ENCODE measurements at regions not wholly inside any gene's neighbourhood (a gene's known extent, or its start where the extent isn't known, plus 50 kb on each side); places are given as distances from the start of the nearest gene placed in this dataset.

GRCh38 chr12:13713556-13714410 is 267.6 kb downstream of the GRIN2B start:
- Mint-ChIP-seq H3K27ac (no peak overlapping the region), H3K9me3 (peaks cover 0 to 2% of the 10 kb centered on the region in 2 donors), H3K4me1 (no peaks in the 10 kb centered on the region), H3K27me3 (peaks cover 6 to 7% of the 10 kb centered on the region in 2 donors), H3K36me3 (no peaks in the 10 kb centered on the region), H3K4me3 (no peak overlapping the region)
- DNase-seq (no peak), ATAC-seq (replicated peaks) (no peak)

DNA sequence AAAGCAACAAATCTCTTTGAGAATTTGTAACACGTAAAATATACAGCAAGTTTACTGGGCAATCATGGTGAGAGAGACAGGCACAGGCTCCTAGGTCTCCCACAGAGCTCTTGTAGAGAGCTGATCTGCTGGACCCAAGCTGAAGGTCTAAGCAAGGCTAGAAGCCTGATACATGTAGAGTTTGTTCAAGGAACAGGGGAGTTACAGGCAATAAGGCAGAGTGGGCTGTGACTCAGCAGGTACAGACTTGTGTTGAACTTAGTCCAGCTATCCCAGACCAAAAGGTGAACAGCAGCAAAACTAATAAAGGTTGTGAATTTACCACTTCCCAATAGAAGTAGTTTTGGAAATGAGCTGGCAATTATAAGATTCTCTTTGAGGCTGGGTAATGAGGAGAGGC is 273.6 kb downstream of the GRIN2B start:
- Mint-ChIP-seq H3K4me1 (no peaks in the 10 kb centered on the region), H3K27me3 (peaks cover 19 to 25% of the 10 kb centered on the region in 2 donors), H3K27ac (no peak overlapping the region), H3K4me3 (no peak overlapping the region), H3K9me3 (no peaks in the 10 kb centered on the region), H3K36me3 (no peaks in the 10 kb centered on the region)
- ATAC-seq (replicated peaks) (no peak), DNase-seq (no peak)

DNA sequence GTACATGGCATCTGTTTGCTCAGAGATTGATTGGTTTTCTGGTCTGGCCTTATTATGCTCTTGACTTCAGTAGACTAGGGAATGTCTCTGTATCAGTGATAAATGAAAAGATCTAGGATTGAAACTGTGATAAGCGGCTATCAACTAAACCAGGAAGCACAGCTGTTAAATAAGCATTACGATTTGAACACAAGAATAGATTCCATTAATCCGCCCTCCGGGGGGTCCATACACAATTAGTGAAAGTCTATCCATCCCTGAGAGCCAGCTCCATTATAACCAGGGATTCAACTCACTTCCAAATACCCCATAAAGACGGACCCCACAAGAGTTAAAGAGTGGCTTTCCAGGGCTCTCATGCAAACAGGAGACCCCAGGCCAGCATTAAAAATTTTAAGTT is 279.0 kb downstream of the GRIN2B start:
- no peaks in the 10 kb centered on the region for H3K36me3 Mint-ChIP-seq
- H3K4me1 Mint-ChIP-seq = no peaks in the 10 kb centered on the region
- H3K27me3 Mint-ChIP-seq = peaks cover 35 to 41% of the 10 kb centered on the region in 2 donors
- H3K27ac Mint-ChIP-seq = no peak overlapping the region
- no peak overlapping the region for H3K4me3 Mint-ChIP-seq
- ATAC-seq (replicated peaks) (no peak), DNase-seq (no peak)
- H3K9me3 Mint-ChIP-seq = no peaks in the 10 kb centered on the region

DNA sequence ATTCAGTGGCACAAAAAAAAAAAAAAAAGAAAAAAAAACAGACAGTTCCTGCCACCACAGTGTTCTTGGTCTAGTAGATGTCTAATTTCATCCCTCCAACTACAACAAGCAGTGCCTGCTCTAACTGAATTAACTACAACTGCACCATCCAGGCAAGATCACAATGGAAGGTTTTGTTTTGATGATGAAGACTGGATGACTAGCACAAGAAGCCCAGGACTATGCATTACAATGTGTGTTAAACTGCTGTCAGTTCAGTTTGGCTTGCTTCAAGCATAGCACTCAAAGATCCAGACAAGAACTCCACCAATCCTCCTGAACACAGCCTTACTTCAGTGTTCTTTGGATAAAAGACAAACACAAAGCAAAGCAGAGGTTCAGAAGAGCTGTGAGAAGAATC is 279.9 kb downstream of the GRIN2B start:
- Mint-ChIP-seq H3K27ac (no peak overlapping the region), H3K36me3 (no peaks in the 10 kb centered on the region), H3K4me1 (no peaks in the 10 kb centered on the region), H3K9me3 (no peaks in the 10 kb centered on the region), H3K4me3 (no peak overlapping the region), H3K27me3 (peaks cover 29 to 40% of the 10 kb centered on the region in 2 donors)
- DNase-seq (no peak), ATAC-seq (replicated peaks) (no peak)

GRCh38 chr12:13697973-13698372 is 283.4 kb downstream of the GRIN2B start:
- H3K4me1 Mint-ChIP-seq = no peaks in the 10 kb centered on the region
- ATAC-seq (replicated peaks) = no peak
- no peak for DNase-seq
- H3K27me3 Mint-ChIP-seq = peaks cover 9 to 35% of the 10 kb centered on the region in 2 donors
- H3K27ac Mint-ChIP-seq = no peak overlapping the region
- peaks cover 2 to 4% of the 10 kb centered on the region in 2 donors for H3K9me3 Mint-ChIP-seq
- no peaks in the 10 kb centered on the region for H3K36me3 Mint-ChIP-seq
- H3K4me3 Mint-ChIP-seq = no peak overlapping the region

GRCh38 chr12:13695781-13696180 is 285.6 kb downstream of the GRIN2B start:
- no peak for ATAC-seq (replicated peaks)
- no peak for DNase-seq
- H3K9me3 Mint-ChIP-seq = peaks cover 2 to 4% of the 10 kb centered on the region in 2 donors
- H3K27me3 Mint-ChIP-seq = peaks cover 6 to 31% of the 10 kb centered on the region in 2 donors
- H3K4me1 Mint-ChIP-seq = no peaks in the 10 kb centered on the region
- H3K27ac Mint-ChIP-seq = no peak overlapping the region
- H3K36me3 Mint-ChIP-seq = no peaks in the 10 kb centered on the region
- H3K4me3 Mint-ChIP-seq = no peak overlapping the region

- Mint-ChIP-seq H3K9me3 (peaks cover 2 to 4% of the 10 kb centered on the region in 2 donors), H3K36me3 (no peaks in the 10 kb centered on the region), H3K27me3 (peaks cover 12 to 26% of the 10 kb centered on the region in 2 donors), H3K27ac (no peak overlapping the region), H3K4me1 (no peaks in the 10 kb centered on the region), H3K4me3 (no peak overlapping the region)
- DNase-seq (no peak), ATAC-seq (replicated peaks) (no peak)
These were observed 289.1 kb downstream of the GRIN2B start for GRCh38 chr12:13692332-13692731.

- Mint-ChIP-seq H3K27me3 (peaks cover 12 to 23% of the 10 kb centered on the region in 2 donors), H3K36me3 (no peaks in the 10 kb centered on the region), H3K4me3 (no peak overlapping the region), H3K27ac (no peak overlapping the region), H3K4me1 (no peaks in the 10 kb centered on the region), H3K9me3 (peaks cover 2 to 4% of the 10 kb centered on the region in 2 donors)
- no peak for ATAC-seq (replicated peaks)
- DNase-seq = no peak
These were observed 289.8 kb downstream of the GRIN2B start for GRCh38 chr12:13691598-13691997.

- Mint-ChIP-seq H3K4me3 (no peak overlapping the region), H3K27ac (no peak overlapping the region), H3K36me3 (no peaks in the 10 kb centered on the region), H3K4me1 (no peaks in the 10 kb centered on the region), H3K9me3 (no peaks in the 10 kb centered on the region), H3K27me3 (peaks cover 14 to 17% of the 10 kb centered on the region in 2 donors)
- ATAC-seq (replicated peaks) (no peak), DNase-seq (no peak)
These were observed 293.8 kb downstream of the GRIN2B start for GRCh38 chr12:13687633-13688032.

- no peaks in the 10 kb centered on the region for H3K36me3 Mint-ChIP-seq
- peaks cover 9 to 18% of the 10 kb centered on the region in 2 donors for H3K27me3 Mint-ChIP-seq
- no peak for DNase-seq
- H3K27ac Mint-ChIP-seq = no peak overlapping the region
- no peaks in the 10 kb centered on the region for H3K4me1 Mint-ChIP-seq
- ATAC-seq (replicated peaks) = no peak
- H3K9me3 Mint-ChIP-seq = no peaks in the 10 kb centered on the region
- no peak overlapping the region for H3K4me3 Mint-ChIP-seq
These were observed 295.1 kb downstream of the GRIN2B start for GRCh38 chr12:13686260-13686659.

DNA sequence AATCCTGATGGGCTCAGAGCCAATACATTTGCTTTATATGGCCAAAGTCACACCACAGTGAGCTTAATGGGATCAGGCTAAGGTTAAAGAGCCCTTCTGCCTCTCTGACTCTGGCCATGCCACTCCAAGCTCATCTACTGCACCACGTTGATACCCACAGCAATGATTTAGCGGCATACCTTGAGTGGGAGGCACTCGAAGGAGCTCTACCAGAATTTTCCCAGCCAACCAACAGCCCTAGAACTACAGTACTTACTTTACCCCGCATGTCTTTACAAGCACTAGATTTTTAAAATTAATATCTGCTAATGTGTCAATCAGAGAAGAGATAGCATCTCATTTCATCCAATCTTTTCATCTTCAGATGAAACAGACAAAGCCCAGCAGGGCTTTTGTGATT is 300.5 kb downstream of the GRIN2B start:
- DNase-seq (no peak), ATAC-seq (replicated peaks) (no peak)
- Mint-ChIP-seq H3K4me1 (no peaks in the 10 kb centered on the region), H3K4me3 (no peak overlapping the region), H3K27ac (no peak overlapping the region), H3K9me3 (no peaks in the 10 kb centered on the region), H3K36me3 (no peaks in the 10 kb centered on the region), H3K27me3 (peaks cover 10 to 15% of the 10 kb centered on the region in 2 donors)

DNA sequence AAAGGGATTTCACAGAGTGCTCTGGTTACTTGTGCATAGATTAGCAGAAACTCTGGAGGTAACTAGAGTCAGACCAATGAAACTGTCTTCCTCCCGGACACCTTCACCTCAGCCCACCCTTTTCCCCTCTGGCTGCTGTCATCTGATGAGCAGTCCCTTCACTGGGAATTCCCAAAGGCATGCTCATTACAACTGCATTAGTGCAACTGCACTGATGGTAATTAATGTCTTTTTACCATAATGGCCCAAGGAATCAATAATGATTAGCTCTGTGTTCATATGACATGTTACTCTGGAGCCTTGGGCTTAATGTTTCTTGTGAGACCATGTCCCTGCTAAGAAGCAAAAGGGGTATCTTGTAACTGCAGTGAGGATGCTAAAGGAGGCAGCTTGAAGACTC is 304.5 kb downstream of the GRIN2B start:
- H3K9me3 Mint-ChIP-seq = no peaks in the 10 kb centered on the region
- peaks cover 17 to 30% of the 10 kb centered on the region in 2 donors for H3K27me3 Mint-ChIP-seq
- H3K4me1 Mint-ChIP-seq = no peaks in the 10 kb centered on the region
- no peak overlapping the region for H3K4me3 Mint-ChIP-seq
- H3K36me3 Mint-ChIP-seq = no peaks in the 10 kb centered on the region
- DNase-seq (no peak), ATAC-seq (replicated peaks) (no peak)
- no peak overlapping the region for H3K27ac Mint-ChIP-seq

- H3K36me3 Mint-ChIP-seq = no peaks in the 10 kb centered on the region
- peaks cover 25 to 43% of the 10 kb centered on the region in 2 donors for H3K27me3 Mint-ChIP-seq
- no peak overlapping the region for H3K4me3 Mint-ChIP-seq
- H3K27ac Mint-ChIP-seq = no peak overlapping the region
- H3K4me1 Mint-ChIP-seq = no peaks in the 10 kb centered on the region
- ATAC-seq (replicated peaks) (no peak), DNase-seq (no peak)
- no peaks in the 10 kb centered on the region for H3K9me3 Mint-ChIP-seq
These were observed 311.0 kb downstream of the GRIN2B start for GRCh38 chr12:13670285-13670866.

DNA sequence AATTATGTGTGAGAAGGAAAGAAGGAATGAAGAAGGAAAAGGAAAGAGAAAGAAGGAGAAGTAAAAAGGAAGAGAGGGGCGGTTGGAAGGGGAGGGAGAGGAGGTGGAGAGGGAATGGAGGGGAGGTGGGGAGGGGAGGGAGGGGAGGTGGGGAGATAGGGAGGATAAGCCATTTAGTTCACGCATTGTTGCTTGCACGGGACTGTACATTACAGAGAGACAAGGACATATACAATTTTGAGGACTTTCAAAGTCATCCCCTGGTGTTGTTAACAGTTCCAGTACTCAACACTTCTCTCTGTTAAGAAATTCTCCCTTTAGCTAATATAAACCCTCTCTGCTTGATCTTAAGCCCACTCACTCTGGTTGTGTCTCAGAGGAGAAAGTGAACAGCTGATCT is 312.5 kb downstream of the GRIN2B start:
- Mint-ChIP-seq H3K27ac (no peak overlapping the region), H3K9me3 (no peaks in the 10 kb centered on the region)

GRCh38 chr12:13666806-13667205 is 314.6 kb downstream of the GRIN2B start:
- no peaks in the 10 kb centered on the region for H3K4me1 Mint-ChIP-seq
- H3K27ac Mint-ChIP-seq = no peak overlapping the region
- no peaks in the 10 kb centered on the region for H3K9me3 Mint-ChIP-seq
- H3K36me3 Mint-ChIP-seq = no peaks in the 10 kb centered on the region
- H3K4me3 Mint-ChIP-seq = no peak overlapping the region
- no peak for DNase-seq
- peaks cover 17 to 22% of the 10 kb centered on the region in 2 donors for H3K27me3 Mint-ChIP-seq
- ATAC-seq (replicated peaks) = no peak

More for the DNA sequence above, 312.5 kb downstream of the GRIN2B start:
- no peak overlapping the region for H3K4me3 Mint-ChIP-seq
- H3K27me3 Mint-ChIP-seq = peaks cover 25 to 40% of the 10 kb centered on the region in 2 donors
- H3K4me1 Mint-ChIP-seq = no peaks in the 10 kb centered on the region
- ATAC-seq (replicated peaks) (no peak), DNase-seq (no peak)
- H3K36me3 Mint-ChIP-seq = no peaks in the 10 kb centered on the region
